ENCODE measurements at regions not wholly inside any gene's neighbourhood (a gene's known extent, or its start where the extent isn't known, plus 50 kb on each side); places are given as distances from the start of the nearest gene placed in this dataset.

DNA sequence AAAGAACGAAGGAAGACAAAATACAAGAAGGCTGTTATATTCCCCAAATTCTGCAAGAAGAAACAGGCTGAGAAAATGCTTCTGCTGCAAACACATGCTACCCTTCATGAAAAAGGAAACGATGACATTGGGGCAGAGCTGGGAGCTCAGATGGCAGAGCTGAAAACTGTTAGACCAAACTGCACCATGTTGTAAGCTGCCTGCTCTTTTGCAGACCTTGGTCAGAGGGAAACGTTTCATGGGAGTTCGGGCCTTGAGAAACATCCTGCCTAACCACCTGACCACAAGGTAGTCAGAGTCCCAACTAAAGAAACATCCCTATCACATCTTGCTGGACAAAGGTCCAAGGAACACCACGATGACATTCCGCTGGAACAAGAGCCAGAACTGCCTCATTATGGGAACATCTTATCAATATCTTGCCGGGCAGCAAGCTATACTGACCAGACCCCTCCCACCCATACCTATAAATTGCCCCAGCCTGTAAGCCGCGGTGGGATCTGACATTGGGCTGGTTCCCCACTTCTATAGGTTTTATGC is 110.7 kb upstream of the CTSC start:
- no peak for DNase-seq

GRCh38 chr11:88447281-88447680 is 109.7 kb upstream of the CTSC start:
- DNase-seq = no peak

- no peak for DNase-seq
Measured at GRCh38 chr11:88439356-88439755, 101.8 kb upstream of the CTSC start.

- no peak for DNase-seq
Measured at GRCh38 chr11:88438721-88439120, 101.2 kb upstream of the CTSC start.

GRCh38 chr11:88435415-88435814 is 97.9 kb upstream of the CTSC start:
- no peak for DNase-seq

GRCh38 chr11:88434333-88434976 is 96.9 kb upstream of the CTSC start:
- DNase-seq = no peak

DNA sequence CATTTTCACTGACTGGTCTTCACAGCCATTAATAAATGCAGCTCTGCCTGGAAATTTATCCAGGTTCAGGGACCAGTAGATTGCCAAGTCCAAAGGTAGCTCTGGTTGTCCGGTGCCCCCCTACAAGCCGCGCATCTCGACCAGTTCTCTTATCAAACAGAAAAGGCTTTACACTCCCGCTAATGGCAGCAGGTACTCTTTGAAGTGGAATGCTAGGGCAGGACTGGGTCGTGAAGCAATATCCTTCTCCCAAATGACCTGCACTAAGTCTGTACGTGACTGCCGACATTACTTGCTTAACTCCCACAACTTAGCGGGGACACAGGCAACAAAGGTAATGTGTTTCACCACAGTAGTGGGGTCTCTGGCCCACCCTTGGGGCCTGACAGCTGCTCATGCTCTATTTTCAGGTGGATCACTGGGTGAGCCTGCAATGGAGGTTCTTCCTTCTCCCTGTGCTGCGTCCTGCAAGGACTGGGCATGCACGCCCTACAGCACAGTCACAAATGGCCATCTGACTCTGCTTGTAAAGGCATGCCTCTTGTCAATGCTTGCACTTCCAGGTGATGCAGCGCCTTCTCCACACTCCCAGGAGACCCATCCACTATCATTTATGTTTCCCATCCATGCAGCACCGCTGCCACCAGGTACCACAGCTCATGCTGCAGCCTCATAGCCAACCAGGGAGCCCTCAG is 96.1 kb upstream of the CTSC start:
- no peak for DNase-seq

DNA sequence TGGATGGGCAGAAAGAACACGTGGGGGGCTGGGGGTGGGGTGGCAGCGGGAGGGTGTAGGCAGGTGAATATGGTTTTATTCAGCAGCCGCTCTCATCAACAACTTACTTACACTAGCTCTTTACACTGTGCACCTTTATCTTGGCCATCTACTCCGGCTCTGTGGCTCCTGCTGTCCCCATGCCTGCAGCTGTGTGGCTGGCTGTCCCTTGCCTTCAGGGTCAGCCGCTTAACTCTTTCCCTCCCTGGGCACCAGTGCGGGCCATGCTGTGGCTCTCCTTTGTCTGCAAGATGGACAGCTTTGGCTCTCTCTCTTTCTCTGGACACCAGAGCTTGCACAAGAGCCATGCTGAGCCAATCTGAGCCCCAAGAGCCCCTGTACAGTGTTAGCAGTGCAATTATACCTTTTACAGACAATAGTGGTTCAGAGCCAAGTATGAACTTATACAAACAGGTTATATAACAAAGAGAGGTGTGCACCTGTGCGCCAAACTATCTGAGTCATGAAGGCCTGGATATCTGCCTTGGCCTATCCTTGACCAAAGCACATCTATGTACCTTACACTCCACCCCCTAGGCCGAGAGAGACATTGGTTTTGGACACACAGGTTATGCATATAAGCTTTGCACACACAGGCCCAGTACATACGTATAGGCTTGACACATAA is 94.3 kb upstream of the CTSC start:
- DNase-seq = no peak

GRCh38 chr11:88428959-88429358 is 91.4 kb upstream of the CTSC start:
- DNase-seq = no peak

DNA sequence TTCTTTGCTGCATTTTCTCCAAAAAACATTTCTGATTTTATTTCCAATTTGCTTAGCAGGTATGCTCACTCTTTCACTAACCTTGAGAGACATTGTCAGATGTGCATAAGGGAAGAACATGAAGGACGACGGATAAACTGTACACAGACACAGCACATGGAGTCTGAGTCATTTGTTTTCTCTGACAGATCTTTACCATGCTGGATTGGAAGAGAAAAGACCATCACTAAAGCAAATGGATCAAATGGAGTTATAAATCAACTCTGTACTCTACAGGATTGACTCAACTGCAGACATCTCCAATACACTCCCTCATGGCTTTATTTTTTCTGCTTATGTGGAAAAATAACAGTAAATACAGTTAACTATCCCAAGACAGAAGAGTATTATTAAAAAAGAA is 90.2 kb upstream of the CTSC start:
- no peak for DNase-seq

GRCh38 chr11:88424881-88425280 is 87.3 kb upstream of the CTSC start:
- no peak for DNase-seq

DNA sequence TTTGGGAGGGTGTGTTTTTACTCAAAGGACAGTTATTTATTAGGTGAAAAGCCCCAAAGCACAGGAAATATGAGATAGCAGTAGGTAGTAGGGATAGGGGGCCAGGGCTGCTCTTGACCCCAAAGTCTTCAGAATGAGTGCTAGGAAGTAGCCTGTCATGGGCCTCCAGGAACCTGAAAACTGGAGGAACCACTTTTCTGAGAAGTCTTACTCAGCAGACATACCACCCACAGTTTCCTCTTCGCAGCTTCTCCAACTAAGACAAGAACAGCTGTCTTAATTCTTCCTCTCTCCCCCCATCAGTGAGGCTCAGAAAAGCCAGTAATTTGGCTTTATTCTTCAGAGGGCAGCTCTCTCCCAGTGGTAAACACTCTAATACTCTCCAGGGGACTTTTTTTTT is 84.0 kb upstream of the CTSC start:
- DNase-seq = peak; percentile 5 to 55

- no peak for DNase-seq
Measured at GRCh38 chr11:88420165-88420791, 82.7 kb upstream of the CTSC start.

GRCh38 chr11:88418508-88418907 is 81.0 kb upstream of the CTSC start:
- no peak for DNase-seq

DNA sequence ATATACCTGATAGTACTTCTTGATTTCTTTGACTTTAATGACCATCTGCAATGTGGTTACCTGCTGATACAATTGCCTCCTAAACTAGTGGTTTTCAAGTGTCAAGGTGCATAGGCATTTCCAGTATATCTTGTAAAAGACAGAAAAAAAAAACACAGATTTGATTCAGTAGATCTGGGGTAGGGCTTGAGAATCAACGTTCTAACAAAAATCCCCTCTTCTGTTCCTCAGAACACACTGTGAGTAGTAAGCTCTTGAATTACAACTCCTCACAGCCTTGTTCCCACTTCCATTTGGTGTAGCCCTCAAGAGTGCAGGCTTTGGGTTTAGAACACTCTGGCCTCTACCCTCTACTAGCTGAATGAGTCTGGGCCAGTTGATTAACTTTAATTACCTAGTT is 78.0 kb upstream of the CTSC start:
- DNase-seq = no peak

DNA sequence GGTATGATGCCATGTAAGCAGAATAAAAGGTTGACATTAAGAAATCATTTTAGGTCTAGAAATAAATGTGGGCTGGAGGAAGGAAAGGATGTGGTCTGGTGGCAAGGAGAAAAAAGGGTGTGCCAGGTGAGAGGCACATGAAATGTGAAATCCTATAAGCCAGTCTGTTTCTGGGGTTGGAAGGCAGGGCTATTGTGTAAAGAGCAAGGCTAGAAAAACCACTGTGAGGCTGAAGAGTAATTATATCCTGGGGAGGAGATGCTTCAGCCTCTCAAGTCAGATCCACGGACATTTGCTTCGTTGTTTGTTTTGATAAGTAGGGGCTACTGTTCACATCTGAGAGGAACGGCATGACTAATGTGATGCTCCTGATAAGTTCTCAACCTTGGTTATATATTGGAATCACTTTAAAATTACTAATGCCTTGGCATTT is 77.5 kb upstream of the CTSC start:
- DNase-seq = no peak

- DNase-seq = no peak
Measured at GRCh38 chr11:88414385-88414861, 76.9 kb upstream of the CTSC start.

GRCh38 chr11:88411265-88411664 is 73.7 kb upstream of the CTSC start:
- no peak for DNase-seq

GRCh38 chr11:88410656-88411055 is 73.1 kb upstream of the CTSC start:
- DNase-seq = no peak

DNA sequence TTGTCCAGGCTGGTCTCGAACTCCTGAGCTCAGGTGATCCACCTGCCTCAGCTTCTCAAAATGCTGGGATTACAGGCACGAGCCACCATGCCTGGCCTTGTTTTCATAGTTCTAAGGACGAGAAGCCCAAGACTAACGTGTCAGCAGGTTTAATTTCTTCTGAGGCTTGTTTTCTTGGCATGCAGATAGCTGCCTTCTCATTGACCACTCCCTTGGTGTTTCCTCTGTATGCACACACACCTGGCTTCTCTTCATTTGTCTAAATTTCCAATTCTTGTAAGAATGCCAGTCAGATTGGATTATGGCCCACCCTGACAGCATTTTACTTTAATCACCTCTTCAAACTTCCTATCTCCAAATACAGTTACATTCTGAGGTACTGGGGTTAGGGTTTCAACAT is 72.5 kb upstream of the CTSC start:
- no peak for DNase-seq

DNA sequence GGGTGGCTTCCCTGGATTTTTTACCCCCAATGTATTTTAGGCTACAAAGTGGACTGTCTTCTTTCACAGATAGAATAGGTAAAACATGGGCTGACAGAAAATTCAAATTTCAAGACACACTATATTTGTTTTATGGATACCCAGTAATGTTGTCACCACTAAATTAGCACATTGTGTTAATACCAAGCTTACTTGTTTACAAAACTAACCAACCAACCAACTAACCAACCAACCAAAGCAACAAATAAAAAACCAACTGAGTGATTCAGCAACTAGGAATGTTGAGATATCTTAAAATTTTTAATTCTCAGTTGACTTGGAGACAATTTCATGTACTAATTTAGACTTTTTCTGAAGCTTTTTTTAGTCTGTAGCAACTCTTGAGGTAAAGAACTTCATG is 69.3 kb upstream of the CTSC start:
- no peak for DNase-seq

DNA sequence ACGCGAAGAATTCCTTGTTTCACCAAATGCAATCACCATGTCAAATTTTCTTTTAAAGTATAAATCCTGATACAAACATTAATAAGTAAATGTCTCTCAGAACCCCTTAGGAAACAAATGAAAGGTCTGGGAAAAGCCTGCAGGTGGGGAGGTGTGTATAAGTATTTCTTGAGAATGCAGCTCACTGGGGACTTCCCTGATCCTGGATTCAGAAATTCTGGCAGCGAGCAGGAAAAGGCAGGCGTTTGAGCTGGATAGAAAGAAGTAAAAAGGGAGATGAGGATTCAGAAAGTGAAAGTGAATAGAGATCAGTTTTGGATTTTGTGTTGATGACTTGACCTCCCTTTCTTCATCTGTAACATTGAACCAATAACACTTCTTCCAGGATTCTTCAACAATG is 68.3 kb upstream of the CTSC start:
- DNase-seq = no peak

DNA sequence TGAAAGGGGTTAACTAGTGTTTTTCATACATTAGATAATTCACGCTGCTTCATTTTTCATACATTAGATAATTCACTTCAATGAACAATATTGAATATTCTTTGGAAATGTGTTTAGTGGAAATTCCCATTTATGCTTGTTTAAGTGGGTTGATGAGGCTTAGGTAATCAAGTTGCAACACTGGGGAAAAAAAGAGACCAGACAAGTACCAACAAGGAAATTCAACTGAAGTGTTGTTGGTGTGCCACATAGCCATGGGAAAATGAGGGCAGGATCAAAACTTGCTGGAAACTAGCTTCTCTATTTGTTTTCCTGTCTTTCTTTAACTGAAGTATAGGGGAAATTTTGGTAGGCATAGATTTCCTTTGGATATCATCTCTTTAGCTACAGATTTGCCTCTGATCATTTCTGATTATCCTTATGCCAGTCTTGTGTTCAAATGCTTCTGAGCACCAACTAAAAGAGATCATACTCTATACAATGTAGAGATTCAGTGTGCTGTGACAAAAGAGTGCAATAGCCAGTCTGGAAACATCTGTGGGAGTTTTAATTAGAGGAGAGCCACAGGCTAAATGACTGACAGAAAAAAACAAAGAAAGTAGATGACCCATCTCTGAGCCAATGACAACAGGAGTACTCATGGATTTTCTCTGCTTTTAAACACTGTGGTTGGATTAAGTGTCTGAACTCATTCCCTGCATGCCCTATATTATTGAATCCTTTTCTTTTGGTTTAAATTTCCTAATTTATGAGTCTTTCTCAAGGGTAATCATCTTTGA is 67.6 kb upstream of the CTSC start:
- no peak for DNase-seq
